ENCODE measurements at regions not wholly inside any gene's neighbourhood (a gene's known extent, or its start where the extent isn't known, plus 50 kb on each side); places are given as distances from the start of the nearest gene placed in this dataset.

DNA sequence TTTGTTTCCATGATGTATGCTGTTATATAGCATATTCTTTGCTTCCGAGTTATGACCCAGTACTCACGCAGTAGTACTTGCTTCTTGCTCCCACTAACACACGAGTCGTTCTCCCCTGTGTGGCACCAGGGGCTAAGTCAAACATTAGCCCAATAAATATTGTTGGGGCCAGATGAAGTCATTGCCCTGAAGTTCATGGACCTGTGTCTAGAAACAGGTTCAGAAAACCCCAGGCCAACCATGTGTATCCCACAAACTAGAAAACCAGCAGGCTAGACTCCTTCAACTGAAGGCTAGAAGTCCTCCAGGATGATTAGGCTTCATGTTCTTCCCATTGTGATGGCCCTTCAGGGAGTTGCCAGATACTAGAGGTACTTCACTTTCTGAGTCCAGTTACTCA, 198.2 kb upstream of the RBM19 start:
- TF ChIP-seq, protein P1, sequence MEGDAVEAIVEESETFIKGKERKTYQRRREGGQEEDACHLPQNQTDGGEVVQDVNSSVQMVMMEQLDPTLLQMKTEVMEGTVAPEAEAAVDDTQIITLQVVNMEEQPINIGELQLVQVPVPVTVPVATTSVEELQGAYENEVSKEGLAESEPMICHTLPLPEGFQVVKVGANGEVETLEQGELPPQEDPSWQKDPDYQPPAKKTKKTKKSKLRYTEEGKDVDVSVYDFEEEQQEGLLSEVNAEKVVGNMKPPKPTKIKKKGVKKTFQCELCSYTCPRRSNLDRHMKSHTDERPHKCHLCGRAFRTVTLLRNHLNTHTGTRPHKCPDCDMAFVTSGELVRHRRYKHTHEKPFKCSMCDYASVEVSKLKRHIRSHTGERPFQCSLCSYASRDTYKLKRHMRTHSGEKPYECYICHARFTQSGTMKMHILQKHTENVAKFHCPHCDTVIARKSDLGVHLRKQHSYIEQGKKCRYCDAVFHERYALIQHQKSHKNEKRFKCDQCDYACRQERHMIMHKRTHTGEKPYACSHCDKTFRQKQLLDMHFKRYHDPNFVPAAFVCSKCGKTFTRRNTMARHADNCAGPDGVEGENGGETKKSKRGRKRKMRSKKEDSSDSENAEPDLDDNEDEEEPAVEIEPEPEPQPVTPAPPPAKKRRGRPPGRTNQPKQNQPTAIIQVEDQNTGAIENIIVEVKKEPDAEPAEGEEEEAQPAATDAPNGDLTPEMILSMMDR (IDR thresholded peaks at IDR 0.05) = no peak
- no peak for TF ChIP-seq POLR2A (IDR thresholded peaks at IDR 0.05)
- no peak for TF ChIP-seq EP300 (IDR thresholded peaks at IDR 0.05; ENCODE audit: low read depth)
- TF ChIP-seq POLR2AphosphoS5 (IDR thresholded peaks at IDR 0.05) = no peak

Data from transverse colon (tissue), 4 donors.